ENCODE measurements at regions not wholly inside any gene's neighbourhood (a gene's known extent, or its start where the extent isn't known, plus 50 kb on each side); places are given as distances from the start of the nearest gene placed in this dataset.

DNA sequence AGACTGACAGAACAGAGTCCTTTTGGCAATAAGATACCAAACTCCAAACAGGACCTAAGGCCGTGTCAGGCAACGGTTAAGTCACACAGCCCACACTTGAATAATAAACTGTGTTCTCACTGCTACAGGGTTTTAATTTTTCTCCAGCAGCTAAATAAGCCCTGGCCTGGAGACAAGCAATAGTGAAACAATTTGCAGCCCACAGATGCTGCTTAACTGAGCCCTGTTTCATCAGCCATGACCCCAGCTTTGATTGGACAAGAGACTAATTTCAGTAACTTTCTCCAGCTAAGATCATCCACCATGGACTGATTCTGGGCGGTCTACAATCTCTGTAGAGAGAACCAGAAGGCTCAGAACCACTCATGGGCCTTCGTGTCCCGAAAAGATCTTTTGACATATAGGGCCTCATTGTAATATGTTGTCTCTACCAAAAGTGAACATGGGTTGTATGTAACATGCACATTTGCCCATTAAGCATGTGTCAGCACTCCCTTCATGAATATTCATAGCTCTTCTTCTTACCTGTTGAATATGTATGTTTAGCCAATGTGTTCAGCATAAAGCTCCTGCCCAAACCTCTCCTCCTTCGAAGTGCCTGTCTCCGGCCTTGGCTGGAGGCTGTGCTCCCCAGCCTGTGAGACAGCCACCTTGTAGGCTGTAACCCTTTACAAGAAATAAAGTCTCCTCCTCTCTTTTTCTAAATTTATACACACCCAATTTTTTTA is 223.1 kb upstream of the AKR1E2 start:
- TF ChIP-seq, protein P1, sequence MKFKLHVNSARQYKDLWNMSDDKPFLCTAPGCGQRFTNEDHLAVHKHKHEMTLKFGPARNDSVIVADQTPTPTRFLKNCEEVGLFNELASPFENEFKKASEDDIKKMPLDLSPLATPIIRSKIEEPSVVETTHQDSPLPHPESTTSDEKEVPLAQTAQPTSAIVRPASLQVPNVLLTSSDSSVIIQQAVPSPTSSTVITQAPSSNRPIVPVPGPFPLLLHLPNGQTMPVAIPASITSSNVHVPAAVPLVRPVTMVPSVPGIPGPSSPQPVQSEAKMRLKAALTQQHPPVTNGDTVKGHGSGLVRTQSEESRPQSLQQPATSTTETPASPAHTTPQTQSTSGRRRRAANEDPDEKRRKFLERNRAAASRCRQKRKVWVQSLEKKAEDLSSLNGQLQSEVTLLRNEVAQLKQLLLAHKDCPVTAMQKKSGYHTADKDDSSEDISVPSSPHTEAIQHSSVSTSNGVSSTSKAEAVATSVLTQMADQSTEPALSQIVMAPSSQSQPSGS (CRISPR knock-in tag; IDR thresholded peaks at IDR 0.05): no peak
- TF ChIP-seq ZNF212 (CRISPR knock-in tag; IDR thresholded peaks at IDR 0.05) (no peak), EGR1 (conservative IDR thresholded peaks at IDR 0.05) (no peak), ZNF274 (IDR thresholded peaks at IDR 0.05; ENCODE audit: borderline replicate concordance, low read depth, low read length) (no peak), ZFX (CRISPR knock-in tag; IDR thresholded peaks at IDR 0.05) (no peak), EZH2 (IDR thresholded peaks at IDR 0.05; ENCODE audit: borderline replicate concordance, low read depth, low read length) (no peak), CEBPB (tag; IDR thresholded peaks at IDR 0.05) (no peak)
- TF ChIP-seq, protein P2, sequence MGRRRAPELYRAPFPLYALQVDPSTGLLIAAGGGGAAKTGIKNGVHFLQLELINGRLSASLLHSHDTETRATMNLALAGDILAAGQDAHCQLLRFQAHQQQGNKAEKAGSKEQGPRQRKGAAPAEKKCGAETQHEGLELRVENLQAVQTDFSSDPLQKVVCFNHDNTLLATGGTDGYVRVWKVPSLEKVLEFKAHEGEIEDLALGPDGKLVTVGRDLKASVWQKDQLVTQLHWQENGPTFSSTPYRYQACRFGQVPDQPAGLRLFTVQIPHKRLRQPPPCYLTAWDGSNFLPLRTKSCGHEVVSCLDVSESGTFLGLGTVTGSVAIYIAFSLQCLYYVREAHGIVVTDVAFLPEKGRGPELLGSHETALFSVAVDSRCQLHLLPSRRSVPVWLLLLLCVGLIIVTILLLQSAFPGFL (CRISPR knock-in tag; IDR thresholded peaks at IDR 0.05): no peak
- TF ChIP-seq, protein P3, sequence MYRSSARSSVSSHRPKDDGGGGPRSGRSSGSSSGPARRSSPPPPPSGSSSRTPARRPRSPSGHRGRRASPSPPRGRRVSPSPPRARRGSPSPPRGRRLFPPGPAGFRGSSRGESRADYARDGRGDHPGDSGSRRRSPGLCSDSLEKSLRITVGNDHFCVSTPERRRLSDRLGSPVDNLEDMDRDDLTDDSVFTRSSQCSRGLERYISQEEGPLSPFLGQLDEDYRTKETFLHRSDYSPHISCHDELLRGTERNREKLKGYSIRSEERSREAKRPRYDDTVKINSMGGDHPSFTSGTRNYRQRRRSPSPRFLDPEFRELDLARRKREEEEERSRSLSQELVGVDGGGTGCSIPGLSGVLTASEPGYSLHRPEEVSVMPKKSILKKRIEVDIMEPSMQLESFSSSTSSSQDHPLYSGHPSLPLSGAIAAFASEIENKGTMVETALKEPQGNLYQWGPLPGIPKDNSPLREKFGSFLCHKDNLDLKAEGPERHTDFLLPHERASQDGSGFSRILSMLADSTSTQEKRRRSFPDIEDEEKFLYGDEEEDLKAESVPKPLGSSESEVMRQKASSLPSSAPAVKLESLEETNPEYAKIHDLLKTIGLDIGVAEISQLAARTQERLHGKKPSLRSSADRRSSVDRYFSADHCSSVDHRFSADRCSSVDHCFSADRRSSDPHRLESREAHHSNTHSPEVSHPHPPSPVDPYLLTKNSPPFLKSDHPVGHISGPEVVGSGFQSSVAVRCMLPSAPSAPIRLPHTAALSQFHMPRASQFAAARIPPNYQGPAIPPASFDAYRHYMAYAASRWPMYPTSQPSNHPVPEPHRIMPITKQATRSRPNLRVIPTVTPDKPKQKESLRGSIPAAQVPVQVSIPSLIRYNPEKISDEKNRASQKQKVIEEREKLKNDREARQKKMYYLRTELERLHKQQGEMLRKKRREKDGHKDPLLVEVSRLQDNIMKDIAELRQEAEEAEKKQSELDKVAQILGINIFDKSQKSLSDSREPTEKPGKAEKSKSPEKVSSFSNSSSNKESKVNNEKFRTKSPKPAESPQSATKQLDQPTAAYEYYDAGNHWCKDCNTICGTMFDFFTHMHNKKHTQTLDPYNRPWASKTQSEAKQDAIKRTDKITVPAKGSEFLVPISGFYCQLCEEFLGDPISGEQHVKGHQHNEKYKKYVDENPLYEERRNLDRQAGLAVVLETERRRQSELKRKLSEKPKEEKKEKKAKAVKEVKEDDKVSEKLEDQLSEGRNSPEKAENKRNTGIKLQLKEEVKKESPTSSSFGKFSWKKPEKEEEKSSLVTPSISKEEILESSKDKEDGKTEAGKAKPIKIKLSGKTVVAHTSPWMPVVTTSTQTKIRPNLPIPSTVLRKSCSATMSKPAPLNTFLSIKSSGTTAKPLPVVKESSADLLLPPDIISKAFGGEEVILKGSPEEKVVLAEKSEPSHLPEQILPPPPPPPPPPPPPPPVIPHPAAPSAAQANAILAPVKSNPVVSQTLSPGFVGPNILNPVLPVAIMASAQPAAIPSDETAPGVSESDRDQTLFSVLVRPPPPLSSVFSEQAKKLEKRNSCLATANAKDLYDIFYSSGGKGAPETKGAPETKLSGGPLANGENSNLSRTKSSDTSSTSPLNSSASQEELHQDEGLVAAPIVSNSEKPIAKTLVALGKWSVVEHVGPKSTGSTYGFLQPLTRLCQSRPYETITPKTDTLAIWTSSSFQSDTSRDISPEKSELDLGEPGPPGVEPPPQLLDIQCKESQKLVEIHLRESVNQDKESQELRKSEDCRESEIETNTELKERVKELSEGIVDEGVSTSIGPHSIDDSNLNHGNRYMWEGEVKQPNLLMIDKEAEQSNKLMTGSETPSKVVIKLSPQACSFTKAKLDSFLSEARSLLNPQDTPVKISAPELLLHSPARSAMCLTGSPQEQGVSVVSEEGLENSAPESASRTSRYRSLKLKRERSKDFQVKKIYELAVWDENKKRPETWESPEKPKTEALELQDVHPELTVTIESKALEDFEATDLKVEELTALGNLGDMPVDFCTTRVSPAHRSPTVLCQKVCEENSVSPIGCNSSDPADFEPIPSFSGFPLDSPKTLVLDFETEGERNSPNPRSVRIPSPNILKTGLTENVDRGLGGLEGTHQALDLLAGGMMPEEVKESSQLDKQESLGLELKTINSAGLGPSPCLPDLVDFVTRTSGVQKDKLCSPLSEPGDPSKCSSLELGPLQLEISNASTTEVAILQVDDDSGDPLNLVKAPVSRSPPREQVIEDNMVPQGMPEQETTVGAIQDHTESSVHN (IDR thresholded peaks at IDR 0.05; ENCODE audit: borderline replicate concordance in 1 of 2, low read depth in 1 of 2): no peak
- TF ChIP-seq, protein P4, sequence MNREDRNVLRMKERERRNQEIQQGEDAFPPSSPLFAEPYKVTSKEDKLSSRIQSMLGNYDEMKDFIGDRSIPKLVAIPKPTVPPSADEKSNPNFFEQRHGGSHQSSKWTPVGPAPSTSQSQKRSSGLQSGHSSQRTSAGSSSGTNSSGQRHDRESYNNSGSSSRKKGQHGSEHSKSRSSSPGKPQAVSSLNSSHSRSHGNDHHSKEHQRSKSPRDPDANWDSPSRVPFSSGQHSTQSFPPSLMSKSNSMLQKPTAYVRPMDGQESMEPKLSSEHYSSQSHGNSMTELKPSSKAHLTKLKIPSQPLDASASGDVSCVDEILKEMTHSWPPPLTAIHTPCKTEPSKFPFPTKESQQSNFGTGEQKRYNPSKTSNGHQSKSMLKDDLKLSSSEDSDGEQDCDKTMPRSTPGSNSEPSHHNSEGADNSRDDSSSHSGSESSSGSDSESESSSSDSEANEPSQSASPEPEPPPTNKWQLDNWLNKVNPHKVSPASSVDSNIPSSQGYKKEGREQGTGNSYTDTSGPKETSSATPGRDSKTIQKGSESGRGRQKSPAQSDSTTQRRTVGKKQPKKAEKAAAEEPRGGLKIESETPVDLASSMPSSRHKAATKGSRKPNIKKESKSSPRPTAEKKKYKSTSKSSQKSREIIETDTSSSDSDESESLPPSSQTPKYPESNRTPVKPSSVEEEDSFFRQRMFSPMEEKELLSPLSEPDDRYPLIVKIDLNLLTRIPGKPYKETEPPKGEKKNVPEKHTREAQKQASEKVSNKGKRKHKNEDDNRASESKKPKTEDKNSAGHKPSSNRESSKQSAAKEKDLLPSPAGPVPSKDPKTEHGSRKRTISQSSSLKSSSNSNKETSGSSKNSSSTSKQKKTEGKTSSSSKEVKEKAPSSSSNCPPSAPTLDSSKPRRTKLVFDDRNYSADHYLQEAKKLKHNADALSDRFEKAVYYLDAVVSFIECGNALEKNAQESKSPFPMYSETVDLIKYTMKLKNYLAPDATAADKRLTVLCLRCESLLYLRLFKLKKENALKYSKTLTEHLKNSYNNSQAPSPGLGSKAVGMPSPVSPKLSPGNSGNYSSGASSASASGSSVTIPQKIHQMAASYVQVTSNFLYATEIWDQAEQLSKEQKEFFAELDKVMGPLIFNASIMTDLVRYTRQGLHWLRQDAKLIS (CRISPR knock-in tag; IDR thresholded peaks at IDR 0.05): no peak
- TF ChIP-seq, protein P5, sequence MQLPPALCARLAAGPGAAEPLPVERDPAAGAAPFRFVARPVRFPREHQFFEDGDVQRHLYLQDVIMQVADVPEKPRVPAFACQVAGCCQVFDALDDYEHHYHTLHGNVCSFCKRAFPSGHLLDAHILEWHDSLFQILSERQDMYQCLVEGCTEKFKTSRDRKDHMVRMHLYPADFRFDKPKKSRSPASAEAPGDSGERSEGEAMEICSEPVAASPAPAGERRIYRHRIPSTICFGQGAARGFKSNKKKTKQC (CRISPR knock-in tag; IDR thresholded peaks at IDR 0.05): no peak

Data from K562 (cell line).